Esophagus muscularis mucosa (tissue), 4 donors: ENCODE measurements at regions not wholly inside any gene's neighbourhood (a gene's known extent, or its start where the extent isn't known, plus 50 kb on each side); places are given as distances from the start of the nearest gene placed in this dataset.
"Not testable (repeated sequence)": the region's sequence is repeated elsewhere in the genome, so short reads cannot be mapped to it uniquely, and the experiment has no call there.

Experiments
- DNase-seq: peaks from one replicate; pipeline ENCODE4 v3.0.0-alpha.2; 2017; ENCODE audit errors: extremely low spot score
- H3K27ac ChIP-seq, 4 donors: fragments of 200-600 bp; sonication (generic); replicated peaks in 1 of 4; 1 replicate in 3 of 4; 2 replicates in 1 of 4; pipeline ENCODE4 v1.5.1; 2016 to 2019; ENCODE audit warnings: mild to moderate bottlenecking in 1 of 4
- H3K27me3 ChIP-seq, 4 donors: fragments of 200-600 bp; sonication (generic); one replicate each; pipeline versions ENCODE4 v1.5.1 to v1.6.0; 2016 to 2019
- H3K36me3 ChIP-seq, 4 donors: fragments of 200-600 bp; sonication (generic); one replicate each; pipeline ENCODE4 v1.5.1; 2016 to 2019
- H3K4me1 ChIP-seq, 4 donors: fragments of 200-600 bp; sonication (generic); one replicate each; pipeline ENCODE4 v1.5.1; 2016 to 2019
- H3K4me3 ChIP-seq, 4 donors: fragments of 200-600 bp; sonication (generic); 1 replicate in 2 of 4; 2 replicates in 2 of 4; pipeline ENCODE4 v1.5.1; 2016 to 2019; ENCODE audit warnings: mild to moderate bottlenecking in 4 of 4, moderate library complexity in 1 of 4
- H3K9me3 ChIP-seq, 4 donors: fragments of 200-600 bp; sonication (generic); 1 replicate in 3 of 4; 2 replicates in 1 of 4; pipeline ENCODE4 v1.5.1; 2016 to 2019
- EP300 ChIP-seq: sonication (generic); formaldehyde crosslinking; IDR thresholded peaks from one replicate; pipeline ENCODE4 v1.6.1; 2017; ENCODE audit warnings: antibody characterized with exemption
- POLR2A ChIP-seq: fragments of 450-650 bp; IDR thresholded peaks from one replicate; pipeline ENCODE4 v1.6.1; 2017; ENCODE audit warnings: antibody characterized with exemption, moderate library complexity, mild to moderate bottlenecking, low read depth
- POLR2AphosphoS5 ChIP-seq, 2 donors: sonication (generic); formaldehyde crosslinking; IDR thresholded peaks; one replicate each; pipeline ENCODE4 v1.6.1; 2017; ENCODE audit warnings: antibody characterized with exemption in 2 of 2
- WGBS: methylation state at CpG from one replicate; pipeline ENCODE4 v1.1.5; 2018; 5-methylcytosine and 5-hydroxymethylcytosine counted together
- intact Hi-C: fragments of 100-400 bp; cut with DNase I; formaldehyde crosslinking; loops from one replicate; pipeline ENCODE4 v1.15.1; 2023
- TF ChIP-seq, protein P1 (sequence below), 3 experiments: fragments of 200-600 bp in 2 of 3; fragments of 450-650 bp in 1 of 3; sonication (generic) in 2 of 3; IDR thresholded peaks; one replicate each; pipeline ENCODE4 v1.5.1; 2017 to 2019; ENCODE audit warnings: antibody characterized with exemption in 3 of 3, mild to moderate bottlenecking in 2 of 3, moderate library complexity in 1 of 3

- intact Hi-C loops: no loop called here
- H3K4me3 ChIP-seq: no peak overlapping the region
- TF ChIP-seq POLR2AphosphoS5 (IDR thresholded peaks at IDR 0.05) (no peak), EP300 (no peak), POLR2A (no peak)
- TF ChIP-seq, protein P1, sequence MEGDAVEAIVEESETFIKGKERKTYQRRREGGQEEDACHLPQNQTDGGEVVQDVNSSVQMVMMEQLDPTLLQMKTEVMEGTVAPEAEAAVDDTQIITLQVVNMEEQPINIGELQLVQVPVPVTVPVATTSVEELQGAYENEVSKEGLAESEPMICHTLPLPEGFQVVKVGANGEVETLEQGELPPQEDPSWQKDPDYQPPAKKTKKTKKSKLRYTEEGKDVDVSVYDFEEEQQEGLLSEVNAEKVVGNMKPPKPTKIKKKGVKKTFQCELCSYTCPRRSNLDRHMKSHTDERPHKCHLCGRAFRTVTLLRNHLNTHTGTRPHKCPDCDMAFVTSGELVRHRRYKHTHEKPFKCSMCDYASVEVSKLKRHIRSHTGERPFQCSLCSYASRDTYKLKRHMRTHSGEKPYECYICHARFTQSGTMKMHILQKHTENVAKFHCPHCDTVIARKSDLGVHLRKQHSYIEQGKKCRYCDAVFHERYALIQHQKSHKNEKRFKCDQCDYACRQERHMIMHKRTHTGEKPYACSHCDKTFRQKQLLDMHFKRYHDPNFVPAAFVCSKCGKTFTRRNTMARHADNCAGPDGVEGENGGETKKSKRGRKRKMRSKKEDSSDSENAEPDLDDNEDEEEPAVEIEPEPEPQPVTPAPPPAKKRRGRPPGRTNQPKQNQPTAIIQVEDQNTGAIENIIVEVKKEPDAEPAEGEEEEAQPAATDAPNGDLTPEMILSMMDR (IDR thresholded peaks at IDR 0.05): no peak
- H3K9me3 ChIP-seq: no peaks in the 10 kb centered on the region
- H3K27me3 ChIP-seq: no peaks in the 10 kb centered on the region
- no peak for DNase-seq
- no peak overlapping the region for H3K27ac ChIP-seq
- no peaks in the 10 kb centered on the region for H3K36me3 ChIP-seq
- H3K4me1 ChIP-seq: no peaks in the 10 kb centered on the region
- WGBS: 65% methylated on average over 1 of the region's 1 CpG
Measured at GRCh38 chrX:88244066-88244465, 503.0 kb upstream of the CPXCR1 start.

DNA sequence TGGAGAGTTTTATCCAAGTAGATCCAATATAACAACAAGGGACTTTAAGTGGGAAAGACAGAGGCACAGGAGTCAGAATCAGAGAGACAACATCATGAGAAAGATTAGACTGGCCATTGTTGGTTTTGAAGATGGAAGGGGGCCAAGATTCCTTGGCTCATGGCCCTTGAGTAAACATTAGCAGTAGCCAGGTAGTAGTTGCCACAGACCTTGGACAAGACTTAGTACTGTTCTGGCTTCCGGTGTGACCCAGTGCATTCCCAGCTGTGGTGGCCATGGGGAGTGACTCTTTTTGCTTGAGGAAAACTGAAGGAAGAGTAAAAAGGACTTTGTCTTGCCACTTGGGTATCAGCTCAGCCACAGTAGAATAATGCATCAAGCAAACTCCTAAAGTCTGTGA, 462.2 kb upstream of the CPXCR1 start:
- intact Hi-C loops: no loop called here
- Histone ChIP-seq H3K4me3 (no peak overlapping the region), H3K4me1 (no peaks in the 10 kb centered on the region), H3K9me3 (peaks cover 0 to 8% (median 0%) of the 10 kb centered on the region in 4 donors), H3K27ac (no peak overlapping the region), H3K36me3 (no peaks in the 10 kb centered on the region), H3K27me3 (no peaks in the 10 kb centered on the region)
- WGBS: 67% methylated on average over 1 of the region's 1 CpG
- DNase-seq: no peak
- TF ChIP-seq POLR2AphosphoS5 (IDR thresholded peaks at IDR 0.05) (no peak), EP300 (no peak), POLR2A (no peak)
- TF ChIP-seq, protein P1 (IDR thresholded peaks at IDR 0.05): no peak

DNA sequence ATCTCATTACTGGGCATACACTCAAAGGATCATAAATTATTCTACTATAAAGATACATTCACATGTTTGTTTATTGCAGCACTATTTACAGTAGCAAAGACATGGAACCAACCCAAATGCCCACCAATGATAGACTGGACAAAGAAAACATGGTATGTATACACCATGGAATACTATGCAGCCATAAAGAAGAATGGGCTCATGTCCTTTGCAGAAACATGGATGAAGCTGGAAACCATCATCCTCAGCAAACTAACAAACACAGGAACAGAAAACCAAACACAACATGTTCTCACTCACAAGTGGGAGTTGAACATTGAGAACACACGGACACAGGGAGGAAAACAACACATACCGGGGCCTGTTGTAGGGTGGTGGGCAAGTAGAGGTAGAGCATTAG, 433.1 kb upstream of the CPXCR1 start:
- DNase-seq, H3K9me3 ChIP-seq, H3K4me1 ChIP-seq, H3K36me3 ChIP-seq, intact Hi-C loops, H3K27me3 ChIP-seq, H3K4me3 ChIP-seq, H3K27ac ChIP-seq: not testable (repeated sequence)
- 74% methylated on average over 2 of the region's 2 CpGs for WGBS

- H3K9me3 ChIP-seq: no peaks in the 10 kb centered on the region
- WGBS: 62% methylated on average over 1 of the region's 1 CpG
- no peak for TF ChIP-seq POLR2AphosphoS5 (IDR thresholded peaks at IDR 0.05)
- no peak for TF ChIP-seq POLR2A
- TF ChIP-seq EP300: no peak
- TF ChIP-seq, protein P1 (IDR thresholded peaks at IDR 0.05): no peak
Measured at GRCh38 chrX:88325634-88326033, 421.4 kb upstream of the CPXCR1 start.

GRCh38 chrX:88355252-88355651, 391.8 kb upstream of the CPXCR1 start:
- DNase-seq: no peak
- no peaks in the 10 kb centered on the region for H3K9me3 ChIP-seq
- WGBS: 50% methylated on average over 2 of the region's 2 CpGs
- H3K4me1 ChIP-seq: no peaks in the 10 kb centered on the region
- H3K27ac ChIP-seq: no peak overlapping the region
- H3K27me3 ChIP-seq: no peaks in the 10 kb centered on the region
- H3K4me3 ChIP-seq: no peak overlapping the region
- TF ChIP-seq, protein P1 (IDR thresholded peaks at IDR 0.05): no peak
- no peak for TF ChIP-seq POLR2A
- no peak for TF ChIP-seq EP300
- TF ChIP-seq POLR2AphosphoS5 (IDR thresholded peaks at IDR 0.05): no peak
- intact Hi-C loops: no loop called here
- no peaks in the 10 kb centered on the region for H3K36me3 ChIP-seq

More at GRCh38 chrX:88325634-88326033, 421.4 kb upstream of the CPXCR1 start:
- intact Hi-C loops: no loop called here
- Histone ChIP-seq H3K4me3 (no peak overlapping the region), H3K27me3 (no peaks in the 10 kb centered on the region), H3K27ac (no peak overlapping the region), H3K4me1 (no peaks in the 10 kb centered on the region), H3K36me3 (no peaks in the 10 kb centered on the region)
- DNase-seq: no peak
